ENCODE measurements at regions not wholly inside any gene's neighbourhood (a gene's known extent, or its start where the extent isn't known, plus 50 kb on each side); places are given as distances from the start of the nearest gene placed in this dataset.

DNA sequence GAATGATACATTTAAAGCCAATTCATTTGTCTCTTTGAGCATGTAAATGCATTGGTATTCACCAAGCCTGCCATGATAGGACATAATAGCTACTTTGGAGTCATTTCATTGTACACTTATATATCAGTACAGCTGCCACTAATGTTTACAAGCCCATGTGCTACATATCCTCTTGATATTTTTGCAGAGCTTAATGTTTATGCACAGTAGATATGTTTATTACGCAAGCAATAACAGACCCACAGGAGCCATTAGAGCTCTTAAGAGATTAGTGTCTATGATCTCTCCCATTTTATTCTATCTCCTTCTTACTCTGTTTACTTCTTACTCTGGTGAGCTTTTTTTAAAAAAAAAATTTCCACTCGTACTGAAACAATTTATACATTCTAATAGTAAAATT lies 1132.1 kb upstream of the ZEB2 start:
- TF ChIP-seq, protein P1, sequence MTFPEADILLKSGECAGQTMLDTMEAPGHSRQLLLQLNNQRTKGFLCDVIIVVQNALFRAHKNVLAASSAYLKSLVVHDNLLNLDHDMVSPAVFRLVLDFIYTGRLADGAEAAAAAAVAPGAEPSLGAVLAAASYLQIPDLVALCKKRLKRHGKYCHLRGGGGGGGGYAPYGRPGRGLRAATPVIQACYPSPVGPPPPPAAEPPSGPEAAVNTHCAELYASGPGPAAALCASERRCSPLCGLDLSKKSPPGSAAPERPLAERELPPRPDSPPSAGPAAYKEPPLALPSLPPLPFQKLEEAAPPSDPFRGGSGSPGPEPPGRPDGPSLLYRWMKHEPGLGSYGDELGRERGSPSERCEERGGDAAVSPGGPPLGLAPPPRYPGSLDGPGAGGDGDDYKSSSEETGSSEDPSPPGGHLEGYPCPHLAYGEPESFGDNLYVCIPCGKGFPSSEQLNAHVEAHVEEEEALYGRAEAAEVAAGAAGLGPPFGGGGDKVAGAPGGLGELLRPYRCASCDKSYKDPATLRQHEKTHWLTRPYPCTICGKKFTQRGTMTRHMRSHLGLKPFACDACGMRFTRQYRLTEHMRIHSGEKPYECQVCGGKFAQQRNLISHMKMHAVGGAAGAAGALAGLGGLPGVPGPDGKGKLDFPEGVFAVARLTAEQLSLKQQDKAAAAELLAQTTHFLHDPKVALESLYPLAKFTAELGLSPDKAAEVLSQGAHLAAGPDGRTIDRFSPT (tag by site-specific recombination; IDR thresholded peaks at IDR 0.05), result no peak
- no peak for TF ChIP-seq PRDM10 (tag by site-specific recombination; IDR thresholded peaks at IDR 0.05)
- TF ChIP-seq MEIS1 (CRISPR knock-in tag; IDR thresholded peaks at IDR 0.05; ENCODE audit: borderline replicate concordance), result no peak
- TF ChIP-seq ZNF791 (tag by site-specific recombination; IDR thresholded peaks at IDR 0.05), result no peak
- TF ChIP-seq, protein P2, sequence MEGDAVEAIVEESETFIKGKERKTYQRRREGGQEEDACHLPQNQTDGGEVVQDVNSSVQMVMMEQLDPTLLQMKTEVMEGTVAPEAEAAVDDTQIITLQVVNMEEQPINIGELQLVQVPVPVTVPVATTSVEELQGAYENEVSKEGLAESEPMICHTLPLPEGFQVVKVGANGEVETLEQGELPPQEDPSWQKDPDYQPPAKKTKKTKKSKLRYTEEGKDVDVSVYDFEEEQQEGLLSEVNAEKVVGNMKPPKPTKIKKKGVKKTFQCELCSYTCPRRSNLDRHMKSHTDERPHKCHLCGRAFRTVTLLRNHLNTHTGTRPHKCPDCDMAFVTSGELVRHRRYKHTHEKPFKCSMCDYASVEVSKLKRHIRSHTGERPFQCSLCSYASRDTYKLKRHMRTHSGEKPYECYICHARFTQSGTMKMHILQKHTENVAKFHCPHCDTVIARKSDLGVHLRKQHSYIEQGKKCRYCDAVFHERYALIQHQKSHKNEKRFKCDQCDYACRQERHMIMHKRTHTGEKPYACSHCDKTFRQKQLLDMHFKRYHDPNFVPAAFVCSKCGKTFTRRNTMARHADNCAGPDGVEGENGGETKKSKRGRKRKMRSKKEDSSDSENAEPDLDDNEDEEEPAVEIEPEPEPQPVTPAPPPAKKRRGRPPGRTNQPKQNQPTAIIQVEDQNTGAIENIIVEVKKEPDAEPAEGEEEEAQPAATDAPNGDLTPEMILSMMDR (tag by site-specific recombination; IDR thresholded peaks at IDR 0.05), result no peak
- no peak for TF ChIP-seq ZNF16 (tag by site-specific recombination; IDR thresholded peaks at IDR 0.05; ENCODE audit: low read depth)
- no peak for TF ChIP-seq ZNF660 (tag by site-specific recombination; IDR thresholded peaks at IDR 0.05)
- TF ChIP-seq HOXA7 (CRISPR knock-in tag; IDR thresholded peaks at IDR 0.05; ENCODE audit: borderline replicate concordance), result no peak
- TF ChIP-seq ZNF677 (tag by site-specific recombination; IDR thresholded peaks at IDR 0.05), result no peak
- TF ChIP-seq ZNF548 (tag by site-specific recombination; IDR thresholded peaks at IDR 0.05), result no peak
- TF ChIP-seq YY1 (tag by site-specific recombination; IDR thresholded peaks at IDR 0.05), result no peak
- no peak for TF ChIP-seq ZSCAN23 (tag by site-specific recombination; IDR thresholded peaks at IDR 0.05)
- TF ChIP-seq ZNF610 (tag by site-specific recombination; IDR thresholded peaks at IDR 0.05; ENCODE audit: borderline replicate concordance), result no peak
- TF ChIP-seq, protein P3, sequence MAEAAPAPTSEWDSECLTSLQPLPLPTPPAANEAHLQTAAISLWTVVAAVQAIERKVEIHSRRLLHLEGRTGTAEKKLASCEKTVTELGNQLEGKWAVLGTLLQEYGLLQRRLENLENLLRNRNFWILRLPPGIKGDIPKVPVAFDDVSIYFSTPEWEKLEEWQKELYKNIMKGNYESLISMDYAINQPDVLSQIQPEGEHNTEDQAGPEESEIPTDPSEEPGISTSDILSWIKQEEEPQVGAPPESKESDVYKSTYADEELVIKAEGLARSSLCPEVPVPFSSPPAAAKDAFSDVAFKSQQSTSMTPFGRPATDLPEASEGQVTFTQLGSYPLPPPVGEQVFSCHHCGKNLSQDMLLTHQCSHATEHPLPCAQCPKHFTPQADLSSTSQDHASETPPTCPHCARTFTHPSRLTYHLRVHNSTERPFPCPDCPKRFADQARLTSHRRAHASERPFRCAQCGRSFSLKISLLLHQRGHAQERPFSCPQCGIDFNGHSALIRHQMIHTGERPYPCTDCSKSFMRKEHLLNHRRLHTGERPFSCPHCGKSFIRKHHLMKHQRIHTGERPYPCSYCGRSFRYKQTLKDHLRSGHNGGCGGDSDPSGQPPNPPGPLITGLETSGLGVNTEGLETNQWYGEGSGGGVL (tag by site-specific recombination; IDR thresholded peaks at IDR 0.05), result no peak
- no peak for TF ChIP-seq ZNF561 (tag by site-specific recombination; IDR thresholded peaks at IDR 0.05; ENCODE audit: borderline replicate concordance)
- no peak for TF ChIP-seq ZNF19 (tag by site-specific recombination; IDR thresholded peaks at IDR 0.05; ENCODE audit: low read depth)
- Histone ChIP-seq H3K9me3 (ENCODE audit: control insufficient read depth, insufficient read depth, low read depth, low read length) (no peaks in the 10 kb centered on the region), H3K4me1 (ENCODE audit: control insufficient read depth, insufficient read depth, low read length) (no peaks in the 10 kb centered on the region), H3K4me3 (ENCODE audit: low read depth, low read length) (no peak overlapping the region), H3K27ac (ENCODE audit: extremely low read depth, low read depth, low read length) (no peak overlapping the region), H3K36me3 (ENCODE audit: control insufficient read depth in 2 of 2, insufficient read depth in 1 of 2, low read length in 2 of 2) (no peaks in the 10 kb centered on the region)
- ChIA-PET POLR2A (interaction anchor here (0.6 kb wide), 1 partner anchor 17 kb away, joined by 4 read pairs; no protein-coding TSS in a partner anchor), CTCF (no interaction called here)

DNA sequence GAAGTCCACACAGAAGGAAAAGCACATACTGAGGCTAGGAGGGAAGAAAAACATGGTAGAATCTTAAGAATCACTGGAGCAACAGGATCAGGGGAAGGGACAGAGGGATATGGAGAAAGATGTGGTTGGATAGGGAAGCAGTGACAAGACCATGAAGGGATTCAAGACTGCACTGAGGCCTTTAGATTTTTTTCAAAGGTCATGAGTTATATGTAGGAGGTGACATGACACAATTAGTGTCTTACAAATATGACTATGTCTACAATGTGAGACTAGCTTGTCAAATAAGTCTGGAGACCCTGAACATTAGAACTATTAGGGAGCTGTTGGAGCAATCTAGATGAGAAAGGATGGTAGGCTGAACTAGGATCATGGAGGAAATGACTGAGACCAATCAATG lies 1130.3 kb upstream of the ZEB2 start:
- Histone ChIP-seq H3K4me1 (ENCODE audit: control insufficient read depth, insufficient read depth, low read length) (no peaks in the 10 kb centered on the region), H3K9me3 (ENCODE audit: control insufficient read depth, insufficient read depth, low read depth, low read length) (no peaks in the 10 kb centered on the region), H3K4me3 (ENCODE audit: low read depth, low read length) (no peak overlapping the region), H3K27ac (ENCODE audit: extremely low read depth, low read depth, low read length) (no peak overlapping the region), H3K36me3 (ENCODE audit: control insufficient read depth in 2 of 2, insufficient read depth in 1 of 2, low read length in 2 of 2) (no peaks in the 10 kb centered on the region)
- ChIA-PET CTCF (no interaction called here), POLR2A (no interaction called here)
- TF ChIP-seq ZNF350 (tag by site-specific recombination; IDR thresholded peaks at IDR 0.05) (no peak), ZNF311 (tag by site-specific recombination; IDR thresholded peaks at IDR 0.05; ENCODE audit: borderline replicate concordance) (no peak), ZFP41 (tag by site-specific recombination; IDR thresholded peaks at IDR 0.05; ENCODE audit: borderline replicate concordance) (no peak), ZNF580 (tag by site-specific recombination; IDR thresholded peaks at IDR 0.05) (no peak), ZNF335 (tag by site-specific recombination; conservative IDR thresholded peaks at IDR 0.05) (no peak), ZBTB6 (tag by site-specific recombination; IDR thresholded peaks at IDR 0.05) (no peak), ZNF645 (tag by site-specific recombination; IDR thresholded peaks at IDR 0.05) (no peak), ZBTB8A (tag by site-specific recombination; IDR thresholded peaks at IDR 0.05) (no peak)

Measured in HEK293 (cell line).